OCI-LY3 (cell line): ENCODE measurements at regions not wholly inside any gene's neighbourhood (a gene's known extent, or its start where the extent isn't known, plus 50 kb on each side); places are given as distances from the start of the nearest gene placed in this dataset.

Experiments used
- EZH2phosphoT487 ChIP-seq: fragments of 200-600 bp; shearing (Covaris generic); IDR thresholded peaks from 2 replicates; pipeline ENCODE4 v1.6.1; 2018; ENCODE audit warnings: antibody characterized with exemption, mixed run types, low read depth
- TF ChIP-seq, protein P1 (sequence below): fragments of 200-600, 300-600 bp; sonication (generic); IDR thresholded peaks from 2 replicates; pipeline ENCODE4 v1.5.1; 2014; ENCODE audit warnings: antibody characterized with exemption, low read length, low read depth

GRCh38 chr22:48365386-48365785, 1462.3 kb downstream of the BRD1 start:
- TF ChIP-seq, protein P1, sequence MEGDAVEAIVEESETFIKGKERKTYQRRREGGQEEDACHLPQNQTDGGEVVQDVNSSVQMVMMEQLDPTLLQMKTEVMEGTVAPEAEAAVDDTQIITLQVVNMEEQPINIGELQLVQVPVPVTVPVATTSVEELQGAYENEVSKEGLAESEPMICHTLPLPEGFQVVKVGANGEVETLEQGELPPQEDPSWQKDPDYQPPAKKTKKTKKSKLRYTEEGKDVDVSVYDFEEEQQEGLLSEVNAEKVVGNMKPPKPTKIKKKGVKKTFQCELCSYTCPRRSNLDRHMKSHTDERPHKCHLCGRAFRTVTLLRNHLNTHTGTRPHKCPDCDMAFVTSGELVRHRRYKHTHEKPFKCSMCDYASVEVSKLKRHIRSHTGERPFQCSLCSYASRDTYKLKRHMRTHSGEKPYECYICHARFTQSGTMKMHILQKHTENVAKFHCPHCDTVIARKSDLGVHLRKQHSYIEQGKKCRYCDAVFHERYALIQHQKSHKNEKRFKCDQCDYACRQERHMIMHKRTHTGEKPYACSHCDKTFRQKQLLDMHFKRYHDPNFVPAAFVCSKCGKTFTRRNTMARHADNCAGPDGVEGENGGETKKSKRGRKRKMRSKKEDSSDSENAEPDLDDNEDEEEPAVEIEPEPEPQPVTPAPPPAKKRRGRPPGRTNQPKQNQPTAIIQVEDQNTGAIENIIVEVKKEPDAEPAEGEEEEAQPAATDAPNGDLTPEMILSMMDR: no peak
- no peak for TF ChIP-seq EZH2phosphoT487
